ENCODE measurements at regions not wholly inside any gene's neighbourhood (a gene's known extent, or its start where the extent isn't known, plus 50 kb on each side); places are given as distances from the start of the nearest gene placed in this dataset.

DNA sequence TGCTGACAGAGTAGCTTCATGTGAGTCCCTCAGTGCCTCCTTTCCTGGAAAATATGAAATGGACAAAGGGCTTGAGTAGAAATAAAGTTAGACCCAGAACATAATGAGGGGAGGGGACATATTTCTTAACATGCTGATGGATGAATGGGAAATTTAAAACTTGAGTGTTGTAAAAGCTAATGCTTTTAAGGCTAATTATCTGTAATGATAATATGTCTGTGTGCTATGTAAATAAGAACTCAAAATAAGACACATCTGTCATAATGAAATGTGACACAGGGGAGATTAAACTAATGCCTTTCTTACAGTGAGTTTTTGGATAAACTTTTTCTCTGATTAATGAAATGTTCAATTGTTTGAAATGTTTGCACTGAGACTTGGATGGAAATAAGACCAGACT is 65.8 kb upstream of the RFXAP start:
- TF ChIP-seq, protein P1, sequence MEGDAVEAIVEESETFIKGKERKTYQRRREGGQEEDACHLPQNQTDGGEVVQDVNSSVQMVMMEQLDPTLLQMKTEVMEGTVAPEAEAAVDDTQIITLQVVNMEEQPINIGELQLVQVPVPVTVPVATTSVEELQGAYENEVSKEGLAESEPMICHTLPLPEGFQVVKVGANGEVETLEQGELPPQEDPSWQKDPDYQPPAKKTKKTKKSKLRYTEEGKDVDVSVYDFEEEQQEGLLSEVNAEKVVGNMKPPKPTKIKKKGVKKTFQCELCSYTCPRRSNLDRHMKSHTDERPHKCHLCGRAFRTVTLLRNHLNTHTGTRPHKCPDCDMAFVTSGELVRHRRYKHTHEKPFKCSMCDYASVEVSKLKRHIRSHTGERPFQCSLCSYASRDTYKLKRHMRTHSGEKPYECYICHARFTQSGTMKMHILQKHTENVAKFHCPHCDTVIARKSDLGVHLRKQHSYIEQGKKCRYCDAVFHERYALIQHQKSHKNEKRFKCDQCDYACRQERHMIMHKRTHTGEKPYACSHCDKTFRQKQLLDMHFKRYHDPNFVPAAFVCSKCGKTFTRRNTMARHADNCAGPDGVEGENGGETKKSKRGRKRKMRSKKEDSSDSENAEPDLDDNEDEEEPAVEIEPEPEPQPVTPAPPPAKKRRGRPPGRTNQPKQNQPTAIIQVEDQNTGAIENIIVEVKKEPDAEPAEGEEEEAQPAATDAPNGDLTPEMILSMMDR (conservative IDR thresholded peaks at IDR 0.05 in 1 of 2, IDR thresholded peaks at IDR 0.05 in 1 of 2; ENCODE audit: extremely low read depth in 1 of 2, insufficient read depth in 1 of 2, low read depth in 1 of 2, low read length in 2 of 2) = no peak
- TF ChIP-seq EZH2 (IDR thresholded peaks at IDR 0.05; ENCODE audit: borderline replicate concordance, low read length) = no peak

Measured in mammary epithelial cell (primary cell).